ENCODE measurements at regions not wholly inside any gene's neighbourhood (a gene's known extent, or its start where the extent isn't known, plus 50 kb on each side); places are given as distances from the start of the nearest gene placed in this dataset.

GRCh38 chr1:229943148-229943714, 123.8 kb upstream of the GALNT2 start:
- in situ Hi-C loops (cut with MboI): no loop called here
- H3K9ac ChIP-seq: no peak overlapping the region
- H3K4me1 ChIP-seq (ENCODE audit: insufficient read depth): no peaks in the 10 kb centered on the region
- peaks cover 3% of the 10 kb centered on the region; the same call in 1 of the 2 replicates for H3K9me2 ChIP-seq (ENCODE audit: insufficient read depth)
- DNase-seq: no peak
- no peaks in the 10 kb centered on the region for H4K20me1 ChIP-seq (ENCODE audit: insufficient read depth)
- H3K27me3 ChIP-seq (replicated peaks; ENCODE audit: insufficient read depth): no peaks in the 10 kb centered on the region
- no peaks in the 10 kb centered on the region for H3K9me3 ChIP-seq (ENCODE audit: low read depth)
- H2AFZ ChIP-seq: no peak overlapping the region
- WGBS, 2 experiments (ENCODE audit: low coverage in 1 of 2, low lambda C conversion rate in 2 of 2, missing lambda C conversion rate in 2 of 2): 30 to 32% methylated on average over 7 of the region's 7 CpGs
- H3F3A ChIP-seq (ENCODE audit: insufficient read depth): no peaks in the 10 kb centered on the region
- no peak for TF ChIP-seq EZH2phosphoT487 (IDR thresholded peaks at IDR 0.05; ENCODE audit: insufficient read depth, low read depth)
- TF ChIP-seq EZH2 (IDR thresholded peaks at IDR 0.05; ENCODE audit: insufficient read depth, poor library complexity, severe bottlenecking): no peak
- no peaks in the 10 kb centered on the region for H3K79me2 ChIP-seq (ENCODE audit: insufficient read depth)
- no peak overlapping the region for H3K4me3 ChIP-seq
- no peak overlapping the region for H3K27ac ChIP-seq
- H3K36me3 ChIP-seq (ENCODE audit: low read depth): no peaks in the 10 kb centered on the region
- H3K4me2 ChIP-seq (ENCODE audit: unreplicated experiment): no peak overlapping the region

GRCh38 chr1:229943988-229944743, 122.9 kb upstream of the GALNT2 start:
- Histone ChIP-seq H3K9me3 (ENCODE audit: low read depth) (no peaks in the 10 kb centered on the region), H3K36me3 (ENCODE audit: low read depth) (no peaks in the 10 kb centered on the region), H3K27me3 (replicated peaks; ENCODE audit: insufficient read depth) (0 out of 2 replicates have a peak, but pooled peaks cover 4% of the 10 kb centered on the region), H3K4me2 (ENCODE audit: unreplicated experiment) (no peak overlapping the region), H3K4me3 (no peak overlapping the region), H3K27ac (no peak overlapping the region), H3F3A (ENCODE audit: insufficient read depth) (no peaks in the 10 kb centered on the region), H3K9ac (no peak overlapping the region), H4K20me1 (ENCODE audit: insufficient read depth) (no peaks in the 10 kb centered on the region), H2AFZ (no peak overlapping the region), H3K4me1 (ENCODE audit: insufficient read depth) (no peaks in the 10 kb centered on the region), H3K9me2 (ENCODE audit: insufficient read depth) (peaks cover 3% of the 10 kb centered on the region; the same call in 1 of the 2 replicates), H3K79me2 (ENCODE audit: insufficient read depth) (no peaks in the 10 kb centered on the region)
- in situ Hi-C loops (cut with MboI): no loop called here
- TF ChIP-seq EZH2 (IDR thresholded peaks at IDR 0.05; ENCODE audit: insufficient read depth, poor library complexity, severe bottlenecking) (no peak), EZH2phosphoT487 (IDR thresholded peaks at IDR 0.05; ENCODE audit: insufficient read depth, low read depth) (no peak)
- no peak for DNase-seq
- 75 to 76% methylated on average over 29 of the region's 29 CpGs for WGBS, 2 experiments (ENCODE audit: low coverage in 1 of 2, low lambda C conversion rate in 2 of 2, missing lambda C conversion rate in 2 of 2)

GRCh38 chr1:229945795-229946194, 121.2 kb upstream of the GALNT2 start:
- DNase-seq: no peak
- H3K36me3 ChIP-seq (ENCODE audit: low read depth): no peaks in the 10 kb centered on the region
- no peaks in the 10 kb centered on the region for H3K79me2 ChIP-seq (ENCODE audit: insufficient read depth)
- no peak for TF ChIP-seq EZH2 (IDR thresholded peaks at IDR 0.05; ENCODE audit: insufficient read depth, poor library complexity, severe bottlenecking)
- TF ChIP-seq EZH2phosphoT487 (IDR thresholded peaks at IDR 0.05; ENCODE audit: insufficient read depth, low read depth): no peak
- H3K9ac ChIP-seq: no peak overlapping the region
- no peaks in the 10 kb centered on the region for H3K4me1 ChIP-seq (ENCODE audit: insufficient read depth)
- WGBS, 2 experiments (ENCODE audit: low coverage in 1 of 2, low lambda C conversion rate in 2 of 2, missing lambda C conversion rate in 2 of 2): 65 to 78% methylated on average over 4 of the region's 4 CpGs
- in situ Hi-C loops (cut with MboI): no loop called here
- no peak overlapping the region for H3K4me2 ChIP-seq (ENCODE audit: unreplicated experiment)
- peaks cover 3% of the 10 kb centered on the region; the same call in 1 of the 2 replicates for H3K9me2 ChIP-seq (ENCODE audit: insufficient read depth)
- H3K27me3 ChIP-seq (replicated peaks; ENCODE audit: insufficient read depth): 0 out of 2 replicates have a peak, but pooled peaks cover 4% of the 10 kb centered on the region
- H3F3A ChIP-seq (ENCODE audit: insufficient read depth): no peaks in the 10 kb centered on the region
- no peaks in the 10 kb centered on the region for H4K20me1 ChIP-seq (ENCODE audit: insufficient read depth)
- no peak overlapping the region for H3K4me3 ChIP-seq
- H2AFZ ChIP-seq: no peak overlapping the region
- no peak overlapping the region for H3K27ac ChIP-seq
- no peaks in the 10 kb centered on the region for H3K9me3 ChIP-seq (ENCODE audit: low read depth)

- peak; percentile 5 for DNase-seq
- 77 to 79% methylated on average over 3 of the region's 3 CpGs for WGBS, 2 experiments (ENCODE audit: low coverage in 1 of 2, low lambda C conversion rate in 2 of 2, missing lambda C conversion rate in 2 of 2)
- H3K36me3 ChIP-seq (ENCODE audit: low read depth): no peaks in the 10 kb centered on the region
- in situ Hi-C loops (cut with MboI): no loop called here
- peaks cover 3% of the 10 kb centered on the region; the same call in 1 of the 2 replicates for H3K9me2 ChIP-seq (ENCODE audit: insufficient read depth)
- no peak overlapping the region for H3K9ac ChIP-seq
- H3K79me2 ChIP-seq (ENCODE audit: insufficient read depth): no peaks in the 10 kb centered on the region
- H3F3A ChIP-seq (ENCODE audit: insufficient read depth): no peaks in the 10 kb centered on the region
- H3K27ac ChIP-seq: no peak overlapping the region
- H3K4me3 ChIP-seq: no peak overlapping the region
- no peak for TF ChIP-seq EZH2phosphoT487 (IDR thresholded peaks at IDR 0.05; ENCODE audit: insufficient read depth, low read depth)
- TF ChIP-seq EZH2 (IDR thresholded peaks at IDR 0.05; ENCODE audit: insufficient read depth, poor library complexity, severe bottlenecking): no peak
- no peaks in the 10 kb centered on the region for H3K9me3 ChIP-seq (ENCODE audit: low read depth)
- H3K4me1 ChIP-seq (ENCODE audit: insufficient read depth): no peaks in the 10 kb centered on the region
- no peak overlapping the region for H3K4me2 ChIP-seq (ENCODE audit: unreplicated experiment)
- 0 out of 2 replicates have a peak, but pooled peaks cover 4% of the 10 kb centered on the region for H3K27me3 ChIP-seq (replicated peaks; ENCODE audit: insufficient read depth)
- H2AFZ ChIP-seq: no peak overlapping the region
- H4K20me1 ChIP-seq (ENCODE audit: insufficient read depth): no peaks in the 10 kb centered on the region
Observed at GRCh38 chr1:229947968-229948367, 119.1 kb upstream of the GALNT2 start.

Measured in GM23248 (cell line).